Embryonic facial prominence (tissue), 1 donor: ENCODE measurements at regions not wholly inside any gene's neighbourhood (a gene's known extent, or its start where the extent isn't known, plus 50 kb on each side); places are given as distances from the start of the nearest gene placed in this dataset.

Experiments
- DNase-seq: peaks from one replicate; pipeline ENCODE4 v3.0.0-alpha.2; 2016; ENCODE audit errors: extremely low spot score

DNA sequence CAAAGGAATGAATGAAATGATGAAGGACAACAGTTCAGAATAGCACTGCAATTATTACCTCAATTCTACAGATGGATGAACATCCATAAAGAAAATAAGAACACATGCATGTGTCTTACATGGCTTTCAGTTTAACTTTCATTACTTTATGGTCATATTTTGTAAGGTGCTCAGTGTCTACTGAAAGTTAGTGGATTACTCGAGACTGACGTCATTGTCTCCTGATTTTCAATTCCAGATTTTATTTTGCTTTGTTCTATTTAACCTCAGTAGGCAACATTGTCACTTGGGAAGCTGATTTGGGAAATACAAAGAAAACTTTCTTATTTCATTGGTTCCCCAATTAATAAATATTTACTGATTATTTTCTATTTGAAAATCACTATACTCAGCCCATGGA lies 363.7 kb downstream of the CHSY3 start:
- DNase-seq, result no peak

GRCh38 chr5:130260481-130260880 lies 356.2 kb downstream of the CHSY3 start:
- no peak for DNase-seq

GRCh38 chr5:130251931-130252330 lies 347.7 kb downstream of the CHSY3 start:
- DNase-seq, result no peak

DNA sequence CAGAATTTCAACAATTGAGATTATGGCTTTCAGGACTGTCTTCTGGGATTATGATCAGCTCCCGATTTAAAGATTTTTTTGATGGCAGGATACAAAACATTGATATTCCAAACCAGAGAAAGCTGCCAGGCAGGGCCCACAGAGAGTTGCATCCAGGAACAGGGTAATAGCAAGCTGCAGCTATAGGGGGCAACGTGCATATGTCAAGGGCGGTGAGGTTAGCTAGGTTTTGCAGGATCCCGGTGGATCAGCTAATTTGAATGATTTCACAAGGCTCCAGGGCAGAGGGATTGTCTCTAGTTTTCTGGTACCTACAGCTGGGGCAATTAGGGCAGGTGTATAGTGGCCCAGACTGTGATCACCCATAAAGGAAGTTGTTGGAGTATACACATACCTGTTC lies 339.4 kb downstream of the CHSY3 start:
- no peak for DNase-seq

DNA sequence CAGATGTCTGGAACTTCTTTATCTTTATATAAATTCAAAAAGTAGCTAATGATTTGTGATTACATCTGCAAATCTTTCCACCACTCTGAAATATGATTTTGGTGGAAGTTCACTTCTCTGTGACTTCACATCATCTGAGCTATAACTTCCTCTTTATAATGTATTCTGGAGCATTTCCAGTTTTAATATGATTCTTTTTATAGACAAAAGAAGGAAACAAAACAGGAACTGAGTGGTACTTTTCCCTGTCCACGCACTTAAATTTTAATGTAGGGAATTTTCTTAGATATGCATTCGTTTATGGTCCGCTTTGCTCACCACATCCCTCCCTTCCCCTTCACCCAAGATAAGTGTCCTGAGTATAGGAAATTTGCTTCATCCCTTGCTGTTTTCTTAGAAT lies 333.5 kb downstream of the CHSY3 start:
- no peak for DNase-seq
